Trophoblast cell (in vitro differentiated cells and primary cell): ENCODE measurements at regions not wholly inside any gene's neighbourhood (a gene's known extent, or its start where the extent isn't known, plus 50 kb on each side); places are given as distances from the start of the nearest gene placed in this dataset.

Experiments used
- DNase-seq, 2 donors: peaks; one replicate each; pipeline ENCODE4 v3.0.0-alpha.2; 2016
- H2AFZ ChIP-seq: 2 replicates; pipeline ENCODE4 v1.6.1; 2013; ENCODE audit warnings: low read length, moderate library complexity, mild to moderate bottlenecking; ENCODE audit not compliant: insufficient read depth, poor library complexity
- H2AK5ac ChIP-seq: 2 replicates; pipeline ENCODE4 v1.6.1; 2013; ENCODE audit warnings: mild to moderate bottlenecking, low read length
- H2BK120ac ChIP-seq: 2 replicates; pipeline ENCODE4 v1.6.1; 2013; ENCODE audit warnings: low read length, mild to moderate bottlenecking, moderate library complexity; ENCODE audit not compliant: insufficient read depth, poor library complexity
- H2BK12ac ChIP-seq: 2 replicates; pipeline ENCODE4 v1.6.1; 2013; ENCODE audit warnings: mild to moderate bottlenecking, low read length, moderate library complexity
- H2BK5ac ChIP-seq: 2 replicates; pipeline ENCODE4 v1.6.1; 2013; ENCODE audit warnings: low read length, low read depth, moderate library complexity, mild to moderate bottlenecking; ENCODE audit not compliant: poor library complexity
- H3K14ac ChIP-seq: 2 replicates; pipeline ENCODE4 v1.6.1; 2013; ENCODE audit warnings: mild to moderate bottlenecking, low read length
- H3K18ac ChIP-seq: 2 replicates; pipeline ENCODE4 v1.6.1; 2013; ENCODE audit warnings: mild to moderate bottlenecking, low read length
- H3K23ac ChIP-seq: 2 replicates; pipeline ENCODE4 v1.6.1; 2013; ENCODE audit warnings: low read length
- H3K27ac ChIP-seq: 2 replicates; pipeline ENCODE4 v1.5.1; 2013; ENCODE audit warnings: low read depth, mild to moderate bottlenecking, inconsistent platforms, low read length, moderate library complexity
- H3K27me3 ChIP-seq: 2 replicates; pipeline ENCODE4 v1.6.1; 2013; ENCODE audit warnings: inconsistent platforms, mild to moderate bottlenecking, low read length, moderate library complexity; ENCODE audit not compliant: insufficient read depth
- H3K36me3 ChIP-seq, 2 experiments: 1 replicate in 1 of 2; 2 replicates in 1 of 2; pipeline ENCODE4 v1.6.1; 2013; ENCODE audit warnings: low read length in 2 of 2, mild to moderate bottlenecking in 2 of 2, moderate library complexity in 1 of 2; ENCODE audit not compliant: insufficient read depth in 2 of 2, control insufficient read depth in 1 of 2
- H3K4ac ChIP-seq: 2 replicates; pipeline ENCODE4 v1.6.1; 2013; ENCODE audit warnings: low read depth, mild to moderate bottlenecking, low read length, moderate library complexity
- H3K4me1 ChIP-seq, 2 experiments: 1 replicate in 1 of 2; 2 replicates in 1 of 2; pipeline ENCODE4 v1.6.1; 2013; ENCODE audit warnings: low read length in 2 of 2, mild to moderate bottlenecking in 2 of 2, moderate library complexity in 1 of 2; ENCODE audit not compliant: insufficient read depth in 2 of 2, control insufficient read depth in 1 of 2
- H3K4me2 ChIP-seq: 2 replicates; pipeline ENCODE4 v1.6.1; 2013; ENCODE audit warnings: inconsistent platforms, mild to moderate bottlenecking, low read length, moderate library complexity
- H3K4me3 ChIP-seq: 2 replicates; pipeline ENCODE4 v1.5.1; 2013; ENCODE audit warnings: mild to moderate bottlenecking, low read depth, low read length, inconsistent platforms
- H3K79me1 ChIP-seq: one replicate; pipeline ENCODE4 v1.6.1; 2013; ENCODE audit warnings: low read length
- H3K79me2 ChIP-seq: 2 replicates; pipeline ENCODE4 v1.6.1; 2013; ENCODE audit warnings: low read length, mild to moderate bottlenecking; ENCODE audit not compliant: control insufficient read depth, insufficient read depth, poor library complexity
- H3K9ac ChIP-seq: 2 replicates; pipeline ENCODE4 v1.6.1; 2013; ENCODE audit warnings: mild to moderate bottlenecking, low read length
- H3K9me3 ChIP-seq: 2 replicates; pipeline ENCODE4 v1.6.1; 2013; ENCODE audit warnings: low read depth, mild to moderate bottlenecking, control low read depth, inconsistent platforms, low read length; ENCODE audit not compliant: insufficient read depth
- H4K12ac ChIP-seq: 2 replicates; pipeline ENCODE4 v1.6.1; 2013; ENCODE audit warnings: low read depth, mild to moderate bottlenecking, low read length, moderate library complexity
- H4K8ac ChIP-seq: 2 replicates; pipeline ENCODE4 v1.6.1; 2013; ENCODE audit warnings: low read depth, mild to moderate bottlenecking, low read length, moderate library complexity
- H4K91ac ChIP-seq: one replicate; pipeline ENCODE4 v1.6.1; 2013; ENCODE audit warnings: low read depth, mild to moderate bottlenecking, low read length, moderate library complexity
- WGBS: extraction: QIAGEN DNeasy Blood & Tissue Kit; methylation state at CpG from one replicate; pipeline ENCODE4 v1.1.7; 2013; ENCODE audit warnings: missing lambda C conversion rate; ENCODE audit not compliant: insufficient read length, insufficient coverage; ENCODE audit errors: extremely low coverage; 5-methylcytosine and 5-hydroxymethylcytosine counted together

- Histone ChIP-seq H2BK5ac (no peak overlapping the region), H4K8ac (no peak overlapping the region), H2BK12ac (no peak overlapping the region), H3K18ac (no peak overlapping the region), H2AK5ac (no peak overlapping the region), H3K79me2 (no peaks in the 10 kb centered on the region), H3K4ac (no peak overlapping the region), H4K91ac (no peak overlapping the region), H3K4me3 (no peak overlapping the region), H3K9me3 (no peaks in the 10 kb centered on the region), H3K27me3 (no peaks in the 10 kb centered on the region), H3K27ac (no peak overlapping the region), H2AFZ (no peak overlapping the region), H3K23ac (no peak overlapping the region), H3K9ac (no peak overlapping the region), H3K4me1 (no peaks in the 10 kb centered on the region), H2BK120ac (no peak overlapping the region), H3K36me3 (no peaks in the 10 kb centered on the region), H3K14ac (no peak overlapping the region), H3K79me1 (no peaks in the 10 kb centered on the region), H4K12ac (no peak overlapping the region), H3K4me2 (no peak overlapping the region)
- no CpG with 5 or more reads among the region's 1 CpG for WGBS
- DNase-seq = no peak
Measured at GRCh38 chr16:63712725-63713124, 1409.1 kb downstream of the CDH11 start.

GRCh38 chr16:63703612-63704011 is 1418.3 kb downstream of the CDH11 start:
- Histone ChIP-seq H4K91ac (no peak overlapping the region), H3K9me3 (no peaks in the 10 kb centered on the region), H2BK120ac (no peak overlapping the region), H3K4me1 (peaks cover 0 to 2% of the 10 kb centered on the region in 2 experiments), H3K79me2 (no peaks in the 10 kb centered on the region), H2BK5ac (no peak overlapping the region), H3K4ac (no peak overlapping the region), H3K79me1 (no peaks in the 10 kb centered on the region), H4K12ac (no peak overlapping the region), H3K4me3 (no peak overlapping the region), H2BK12ac (no peak overlapping the region), H3K36me3 (no peaks in the 10 kb centered on the region), H3K27me3 (no peaks in the 10 kb centered on the region), H3K23ac (no peak overlapping the region), H4K8ac (no peak overlapping the region), H3K18ac (no peak overlapping the region), H3K4me2 (no peak overlapping the region), H2AK5ac (no peak overlapping the region), H3K9ac (peak overlapping the region; percentile 71), H3K27ac (no peak overlapping the region), H2AFZ (no peak overlapping the region), H3K14ac (no peak overlapping the region)
- DNase-seq = peak in 1 of 2 donors; percentile 6
- no CpG with 5 or more reads among the region's 13 CpGs for WGBS

GRCh38 chr16:63702981-63703590 is 1418.8 kb downstream of the CDH11 start:
- WGBS = no CpG with 5 or more reads among the region's 11 CpGs
- Histone ChIP-seq H3K36me3 (no peaks in the 10 kb centered on the region), H2BK12ac (no peak overlapping the region), H3K79me1 (no peaks in the 10 kb centered on the region), H3K9ac (no peak overlapping the region), H3K4me3 (no peak overlapping the region), H3K14ac (no peak overlapping the region), H3K23ac (no peak overlapping the region), H3K9me3 (no peaks in the 10 kb centered on the region), H4K91ac (no peak overlapping the region), H3K4me2 (no peak overlapping the region), H3K4me1 (peaks cover 0 to 2% of the 10 kb centered on the region in 2 experiments), H2AFZ (no peak overlapping the region), H3K18ac (no peak overlapping the region), H3K27me3 (no peaks in the 10 kb centered on the region), H2BK120ac (no peak overlapping the region), H3K79me2 (no peaks in the 10 kb centered on the region), H3K4ac (no peak overlapping the region), H2AK5ac (no peak overlapping the region), H4K12ac (no peak overlapping the region), H2BK5ac (no peak overlapping the region), H3K27ac (no peak overlapping the region), H4K8ac (no peak overlapping the region)
- DNase-seq = peak in 1 of 2 donors; percentile 2

GRCh38 chr16:63697736-63698135 is 1424.1 kb downstream of the CDH11 start:
- H2BK5ac ChIP-seq = no peak overlapping the region
- H3K36me3 ChIP-seq = no peaks in the 10 kb centered on the region
- DNase-seq = no peak
- no peaks in the 10 kb centered on the region for H3K9me3 ChIP-seq
- H2BK120ac ChIP-seq = no peak overlapping the region
- no peaks in the 10 kb centered on the region for H3K79me2 ChIP-seq
- no peak overlapping the region for H3K18ac ChIP-seq
- H3K4ac ChIP-seq = no peak overlapping the region
- H3K4me2 ChIP-seq = no peak overlapping the region
- no peak overlapping the region for H3K9ac ChIP-seq
- no peaks in the 10 kb centered on the region for H3K79me1 ChIP-seq
- no peak overlapping the region for H4K12ac ChIP-seq
- no peak overlapping the region for H4K91ac ChIP-seq
- no peaks in the 10 kb centered on the region for H3K4me1 ChIP-seq
- no peak overlapping the region for H3K4me3 ChIP-seq
- H3K14ac ChIP-seq = no peak overlapping the region
- H3K23ac ChIP-seq = no peak overlapping the region
- no peak overlapping the region for H2AFZ ChIP-seq
- no peak overlapping the region for H2BK12ac ChIP-seq
- H3K27ac ChIP-seq = no peak overlapping the region
- H2AK5ac ChIP-seq = no peak overlapping the region
- no peak overlapping the region for H4K8ac ChIP-seq
- no peaks in the 10 kb centered on the region for H3K27me3 ChIP-seq
- no CpG with 5 or more reads among the region's 1 CpG for WGBS
